ENCODE measurements at regions not wholly inside any gene's neighbourhood (a gene's known extent, or its start where the extent isn't known, plus 50 kb on each side); places are given as distances from the start of the nearest gene placed in this dataset.

DNA sequence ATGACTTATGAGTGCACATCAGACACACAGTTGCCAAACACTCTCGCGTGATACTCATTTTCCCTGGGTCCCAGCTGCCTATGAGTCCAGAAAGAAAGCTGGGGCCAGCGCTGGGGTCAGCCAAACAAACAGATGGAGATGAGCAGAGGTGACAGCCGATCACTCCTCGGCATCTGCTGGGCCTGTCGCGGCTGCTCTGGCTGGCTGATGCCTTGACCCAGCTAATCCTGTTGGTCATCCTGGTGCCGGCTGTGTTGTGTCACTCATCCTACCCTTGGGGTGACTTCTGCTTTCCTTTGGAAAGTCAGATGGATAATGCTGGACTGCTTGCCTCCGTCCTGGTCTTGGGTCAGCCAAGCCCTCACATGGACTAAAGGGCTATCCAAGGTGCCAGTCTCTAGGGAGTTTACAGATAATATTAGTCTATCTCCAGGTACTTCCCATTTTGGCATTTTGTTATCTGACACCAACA is 105.3 kb upstream of the PDZRN3 start:
- no peaks in the 10 kb centered on the region for H3K9me3 ChIP-seq
- no peaks in the 10 kb centered on the region for H3K79me2 ChIP-seq (ENCODE audit: insufficient read depth)
- no peak overlapping the region for H3K4me3 ChIP-seq (ENCODE audit: low read depth in 2 of 2, low read length in 1 of 2)
- TF ChIP-seq YY1 (IDR thresholded peaks at IDR 0.05; ENCODE audit: low read depth) (no peak), CHD2 (IDR thresholded peaks at IDR 0.05; ENCODE audit: low read length, partially characterized antibody) (no peak), JUND (IDR thresholded peaks at IDR 0.05) (no peak), MAX (IDR thresholded peaks at IDR 0.05; ENCODE audit: low read depth) (no peak), SIN3A (IDR thresholded peaks at IDR 0.05; ENCODE audit: borderline replicate concordance, low read depth, low read length) (no peak), CTCF (IDR thresholded peaks at IDR 0.05) (no peak), GATA2 (CRISPR knock-in tag; IDR thresholded peaks at IDR 0.05) (no peak), PBX3 (IDR thresholded peaks at IDR 0.05) (no peak), FOXM1 (IDR thresholded peaks at IDR 0.05; ENCODE audit: low read depth) (no peak), EZH2phosphoT487 (IDR thresholded peaks at IDR 0.05; ENCODE audit: borderline replicate concordance, low read depth) (no peak), RAD21 (IDR thresholded peaks at IDR 0.05; ENCODE audit: low read length) (no peak), POLR2AphosphoS5 (IDR thresholded peaks at IDR 0.05; ENCODE audit: low read depth, low read length) (no peak), TEAD4 (IDR thresholded peaks at IDR 0.05; ENCODE audit: borderline replicate concordance, insufficient read depth) (no peak), TAF1 (IDR thresholded peaks at IDR 0.05; ENCODE audit: borderline replicate concordance, low read depth, low read length) (no peak), RXRA (IDR thresholded peaks at IDR 0.05; ENCODE audit: borderline replicate concordance, low read depth) (no peak), USF1 (IDR thresholded peaks at IDR 0.05; ENCODE audit: borderline replicate concordance, low read depth) (no peak), RFX5 (IDR thresholded peaks at IDR 0.05; ENCODE audit: low read length) (no peak), NRF1 (IDR thresholded peaks at IDR 0.05; ENCODE audit: low read depth, low read length) (no peak)
- TF ChIP-seq, protein P1, sequence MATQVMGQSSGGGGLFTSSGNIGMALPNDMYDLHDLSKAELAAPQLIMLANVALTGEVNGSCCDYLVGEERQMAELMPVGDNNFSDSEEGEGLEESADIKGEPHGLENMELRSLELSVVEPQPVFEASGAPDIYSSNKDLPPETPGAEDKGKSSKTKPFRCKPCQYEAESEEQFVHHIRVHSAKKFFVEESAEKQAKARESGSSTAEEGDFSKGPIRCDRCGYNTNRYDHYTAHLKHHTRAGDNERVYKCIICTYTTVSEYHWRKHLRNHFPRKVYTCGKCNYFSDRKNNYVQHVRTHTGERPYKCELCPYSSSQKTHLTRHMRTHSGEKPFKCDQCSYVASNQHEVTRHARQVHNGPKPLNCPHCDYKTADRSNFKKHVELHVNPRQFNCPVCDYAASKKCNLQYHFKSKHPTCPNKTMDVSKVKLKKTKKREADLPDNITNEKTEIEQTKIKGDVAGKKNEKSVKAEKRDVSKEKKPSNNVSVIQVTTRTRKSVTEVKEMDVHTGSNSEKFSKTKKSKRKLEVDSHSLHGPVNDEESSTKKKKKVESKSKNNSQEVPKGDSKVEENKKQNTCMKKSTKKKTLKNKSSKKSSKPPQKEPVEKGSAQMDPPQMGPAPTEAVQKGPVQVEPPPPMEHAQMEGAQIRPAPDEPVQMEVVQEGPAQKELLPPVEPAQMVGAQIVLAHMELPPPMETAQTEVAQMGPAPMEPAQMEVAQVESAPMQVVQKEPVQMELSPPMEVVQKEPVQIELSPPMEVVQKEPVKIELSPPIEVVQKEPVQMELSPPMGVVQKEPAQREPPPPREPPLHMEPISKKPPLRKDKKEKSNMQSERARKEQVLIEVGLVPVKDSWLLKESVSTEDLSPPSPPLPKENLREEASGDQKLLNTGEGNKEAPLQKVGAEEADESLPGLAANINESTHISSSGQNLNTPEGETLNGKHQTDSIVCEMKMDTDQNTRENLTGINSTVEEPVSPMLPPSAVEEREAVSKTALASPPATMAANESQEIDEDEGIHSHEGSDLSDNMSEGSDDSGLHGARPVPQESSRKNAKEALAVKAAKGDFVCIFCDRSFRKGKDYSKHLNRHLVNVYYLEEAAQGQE (IDR thresholded peaks at IDR 0.05; ENCODE audit: low read depth, low read length) = no peak
- H3K27me3 ChIP-seq (ENCODE audit: insufficient read depth) = no peaks in the 10 kb centered on the region
- H3K9ac ChIP-seq = no peak overlapping the region
- H3F3A ChIP-seq (replicated peaks; ENCODE audit: insufficient read depth) = no peaks in the 10 kb centered on the region
- H3K4me2 ChIP-seq = no peak overlapping the region
- no peaks in the 10 kb centered on the region for H4K20me1 ChIP-seq (ENCODE audit: insufficient read depth)
- no peak for DNase-seq
- ChIA-PET POLR2A (no interaction called here), CTCF (interaction anchor here (0.7 to 1.4 kb wide), 5 partner anchors 10 to 222 kb away, joined by 3 to 5 read pairs (median 3); no protein-coding TSS in a partner anchor)
- no peaks in the 10 kb centered on the region for H3K36me3 ChIP-seq (replicated peaks in 1 of 2; ENCODE audit: control insufficient read depth in 1 of 2, insufficient read depth in 2 of 2, low read length in 1 of 2)
- no peak overlapping the region for H3K27ac ChIP-seq (ENCODE audit: low read depth in 2 of 2, low read length in 1 of 2)
- 88% methylated on average over 8 of the region's 9 CpGs for WGBS (ENCODE audit: low lambda C conversion rate)
- H2AFZ ChIP-seq (ENCODE audit: low read depth) = no peak overlapping the region
- no peaks in the 10 kb centered on the region for H3K9me2 ChIP-seq
- peaks cover 11 to 14% of the 10 kb centered on the region in 2 experiments for H3K4me1 ChIP-seq (ENCODE audit: control insufficient read depth in 1 of 2, insufficient read depth in 2 of 2, low read depth in 1 of 2, low read length in 1 of 2)
